IMR-90 (cell line): ENCODE measurements at regions not wholly inside any gene's neighbourhood (a gene's known extent, or its start where the extent isn't known, plus 50 kb on each side); places are given as distances from the start of the nearest gene placed in this dataset.

Experiments
- ATAC-seq: fragments of 200-7000 bp; cut with Tn5 transposase; 2 replicates; pipeline ENCODE4 v1.9.1; 2020; ENCODE audit warnings: low read depth, mild to moderate bottlenecking, moderate library complexity
- BruUV-seq: library from RNA; stranded (reverse); fragments of 400-500 nt; replicated peaks from 2 replicates; lab custom pipeline; 2021; lab: Mats Ljungman, UMichigan
- CTCF ChIA-PET: fragments of 300-600 bp; formaldehyde crosslinking; extraction: SDS; loops from one replicate; lab custom pipeline; 2021; ENCODE audit warnings: antibody characterized with exemption; lab: Yijun Ruan, JAX
- POLR2A ChIA-PET: fragments of 300-600 bp; sonication (Branson Sonifier 250); formaldehyde crosslinking; loops from one replicate; lab custom pipeline; 2022; ENCODE audit warnings: antibody characterized with exemption; ENCODE audit not compliant: unreplicated experiment; lab: Charles Lee
- DNase-seq: peaks from one replicate; pipeline ENCODE4 v3.0.0; 2013
- H2AFZ ChIP-seq: replicated peaks from 2 replicates; pipeline ENCODE3; 2013; ENCODE audit warnings: low read length, mild to moderate bottlenecking; ENCODE audit not compliant: poor library complexity
- H2AK5ac ChIP-seq: 2 replicates; pipeline ENCODE4 v1.6.1; 2013; ENCODE audit warnings: low read depth, low read length, inconsistent platforms
- H2AK9ac ChIP-seq: replicated peaks from 2 replicates; pipeline ENCODE3; 2013; ENCODE audit warnings: mild to moderate bottlenecking, low read depth, low read length, moderate library complexity; ENCODE audit not compliant: poor library complexity
- H2BK120ac ChIP-seq: 2 replicates; pipeline ENCODE4 v1.6.1; 2013; ENCODE audit warnings: low read depth, low read length, inconsistent platforms
- H2BK15ac ChIP-seq: 3 replicates; pipeline ENCODE4 v1.6.1; 2013; ENCODE audit warnings: low read depth, low read length, inconsistent platforms
- H2BK20ac ChIP-seq: 2 replicates; pipeline ENCODE4 v1.6.1; 2013; ENCODE audit warnings: low read depth, mild to moderate bottlenecking, inconsistent platforms, low read length, moderate library complexity
- H2BK5ac ChIP-seq: 2 replicates; pipeline ENCODE4 v1.6.1; 2013; ENCODE audit warnings: mild to moderate bottlenecking, low read depth, low read length, inconsistent platforms; ENCODE audit not compliant: poor library complexity, severe bottlenecking
- H3K14ac ChIP-seq: replicated peaks from 2 replicates; pipeline ENCODE4 v1.6.1; 2013; ENCODE audit warnings: low read depth, low read length, inconsistent platforms
- H3K18ac ChIP-seq: 2 replicates; pipeline ENCODE4 v1.6.1; 2013; ENCODE audit warnings: low read depth, low read length, control low read depth
- H3K23ac ChIP-seq: 2 replicates; pipeline ENCODE4 v1.6.1; 2013; ENCODE audit warnings: low read depth, low read length, inconsistent platforms
- H3K27ac ChIP-seq: 2 replicates; pipeline ENCODE4 v1.5.1; 2013; ENCODE audit warnings: mild to moderate bottlenecking, control low read depth, low read length; ENCODE audit not compliant: insufficient read depth
- H3K27me3 ChIP-seq: 2 replicates; pipeline ENCODE4 v1.6.1; 2013; ENCODE audit warnings: low read length; ENCODE audit not compliant: control insufficient read depth, insufficient read depth
- H3K36me3 ChIP-seq: 2 replicates; pipeline ENCODE4 v1.6.1; 2013; ENCODE audit warnings: low read length, mixed read lengths; ENCODE audit not compliant: control insufficient read depth, insufficient read depth
- H3K4ac ChIP-seq: 2 replicates; pipeline ENCODE4 v1.6.1; 2013; ENCODE audit warnings: low read depth, low read length, inconsistent platforms
- H3K4me1 ChIP-seq: 2 replicates; pipeline ENCODE4 v1.6.1; 2013; ENCODE audit warnings: low read length, mixed read lengths; ENCODE audit not compliant: control insufficient read depth, insufficient read depth
- H3K4me2 ChIP-seq: 2 replicates; pipeline ENCODE4 v1.6.1; 2013; ENCODE audit warnings: low read depth, mild to moderate bottlenecking, control low read depth, low read length, moderate library complexity
- H3K4me3 ChIP-seq: 2 replicates; pipeline ENCODE4 v1.5.1; 2013; ENCODE audit warnings: low read depth, mild to moderate bottlenecking, control low read depth, low read length, moderate library complexity; ENCODE audit not compliant: insufficient read depth
- H3K56ac ChIP-seq: 2 replicates; pipeline ENCODE4 v1.6.1; 2013; ENCODE audit warnings: low read length, inconsistent platforms; ENCODE audit not compliant: insufficient read depth; ENCODE audit errors: extremely low read depth
- H3K79me1 ChIP-seq, 2 experiments: 2 replicates each; pipeline ENCODE4 v1.6.1; 2013; ENCODE audit warnings: low read length in 2 of 2, inconsistent platforms in 1 of 2, low read depth in 1 of 2
- H3K9ac ChIP-seq: 2 replicates; pipeline ENCODE4 v1.6.1; 2013; ENCODE audit warnings: low read depth, low read length, control low read depth
- H3K9me1 ChIP-seq: 2 replicates; pipeline ENCODE4 v1.6.1; 2013; ENCODE audit warnings: low read length, inconsistent platforms; ENCODE audit not compliant: insufficient read depth
- H3K9me3 ChIP-seq: 2 replicates; pipeline ENCODE4 v1.6.1; 2013; ENCODE audit warnings: low read length; ENCODE audit not compliant: control insufficient read depth, insufficient read depth
- H4K20me1 ChIP-seq: 2 replicates; pipeline ENCODE4 v1.6.1; 2013; ENCODE audit warnings: low read length, inconsistent platforms; ENCODE audit not compliant: insufficient read depth
- H4K5ac ChIP-seq: 2 replicates; pipeline ENCODE4 v1.6.1; 2013; ENCODE audit warnings: mild to moderate bottlenecking, low read depth, low read length, control low read depth
- H4K8ac ChIP-seq, 2 experiments: 2 replicates each; pipeline ENCODE4 v1.6.1; 2013; ENCODE audit warnings: low read depth in 2 of 2, low read length in 2 of 2, control low read depth in 1 of 2, inconsistent platforms in 1 of 2
- H4K91ac ChIP-seq: 2 replicates; pipeline ENCODE4 v1.6.1; 2013; ENCODE audit warnings: low read depth, low read length, inconsistent platforms; ENCODE audit not compliant: insufficient read depth
- BHLHE40 ChIP-seq: fragments of 150-350 bp; IDR thresholded peaks from 2 replicates; pipeline ENCODE4 v1.6.1; 2016; ENCODE audit warnings: mild to moderate bottlenecking, low read depth, low read length
- CEBPB ChIP-seq: IDR thresholded peaks from 2 replicates; pipeline ENCODE4 v1.6.1; 2012; ENCODE audit warnings: low read depth, low read length, improper control_type of control experiment
- CHD1 ChIP-seq: IDR thresholded peaks from 2 replicates; pipeline ENCODE4 v1.6.1; 2012; ENCODE audit warnings: low read depth, low read length, improper control_type of control experiment
- FOS ChIP-seq: fragments of 150-350 bp; IDR thresholded peaks from 2 replicates; pipeline ENCODE4 v1.6.1; 2016; ENCODE audit warnings: low read depth, low read length
- MAFK ChIP-seq: IDR thresholded peaks from 2 replicates; pipeline ENCODE4 v1.6.1; 2012; ENCODE audit warnings: low read depth, low read length, improper control_type of control experiment
- MAZ ChIP-seq: IDR thresholded peaks from 2 replicates; pipeline ENCODE4 v1.6.1; 2012; ENCODE audit warnings: low read depth, mild to moderate bottlenecking, low read length, improper control_type of control experiment, moderate library complexity, borderline replicate concordance
- MXI1 ChIP-seq: IDR thresholded peaks from 2 replicates; pipeline ENCODE4 v1.6.1; 2012; ENCODE audit warnings: low read depth, mild to moderate bottlenecking, low read length, moderate library complexity, borderline replicate concordance
- NFE2L2 ChIP-seq: fragments of 150-350 bp; IDR thresholded peaks from 2 replicates; pipeline ENCODE4 v1.6.1; 2016; ENCODE audit warnings: low read depth, mild to moderate bottlenecking, low read length
- POLR2A ChIP-seq: IDR thresholded peaks from 2 replicates; pipeline ENCODE4 v1.6.1; 2012; ENCODE audit warnings: mild to moderate bottlenecking, low read depth, low read length
- RAD21 ChIP-seq: IDR thresholded peaks from 2 replicates; pipeline ENCODE4 v1.6.1; 2012; ENCODE audit warnings: low read length, improper control_type of control experiment
- RCOR1 ChIP-seq: IDR thresholded peaks from 2 replicates; pipeline ENCODE4 v1.6.1; 2012; ENCODE audit warnings: mild to moderate bottlenecking, low read length, improper control_type of control experiment; ENCODE audit not compliant: insufficient replicate concordance
- RFX5 ChIP-seq: IDR thresholded peaks from 2 replicates; pipeline ENCODE4 v1.8.0; 2012; ENCODE audit warnings: low read depth, mild to moderate bottlenecking, low read length, moderate library complexity
- SMC3 ChIP-seq: fragments of 150-350 bp; IDR thresholded peaks from 2 replicates; pipeline ENCODE4 v1.6.1; 2016; ENCODE audit warnings: low read depth, mild to moderate bottlenecking, antibody characterized with exemption, low read length, moderate library complexity
- WGBS, 2 experiments: methylation state at CpG; one replicate each; pipeline versions ENCODE4 v1.1.5 to v1.1.7; 2013; ENCODE audit warnings: missing lambda C conversion rate in 2 of 2; ENCODE audit not compliant: insufficient read length in 1 of 2; ENCODE audit errors: extremely low coverage in 2 of 2; 5-methylcytosine and 5-hydroxymethylcytosine counted together
- dilution Hi-C: fragments of 300-500 bp; cut with HindIII; formaldehyde crosslinking; loops from one replicate; pipeline ENCODE4 v1.14.3; 2018; ENCODE audit warnings: low sequenced_read_pairs; ENCODE audit not compliant: unreplicated experiment
- in situ Hi-C: fragments of 300-500 bp; cut with MboI; formaldehyde crosslinking; loops from 3 replicates; pipeline ENCODE4 v1.14.3; 2019; ENCODE audit warnings: low sequenced_read_pairs, inconsistent platforms, mixed read lengths
- intact Hi-C: fragments of 100-400 bp; cut with micrococcal nuclease; formaldehyde crosslinking; loops from 2 replicates; pipeline ENCODE4 v1.10.0; 2022
- TF ChIP-seq, protein P1 (sequence below): fragments of 150-350 bp; IDR thresholded peaks from 2 replicates; pipeline ENCODE4 v1.6.1; 2017; ENCODE audit warnings: mild to moderate bottlenecking, antibody characterized with exemption, low read length, low read depth
- TF ChIP-seq, protein P2 (sequence below): conservative IDR thresholded peaks from 2 replicates; pipeline ENCODE4 v1.5.1; 2012; ENCODE audit warnings: mild to moderate bottlenecking, low read depth, low read length, improper control_type of control experiment
- TF ChIP-seq, protein P3 (sequence below): fragments of 150-350 bp; IDR thresholded peaks from 2 replicates; pipeline ENCODE4 v1.6.1; 2016; ENCODE audit warnings: low read depth, mild to moderate bottlenecking, low read length, moderate library complexity, borderline replicate concordance

DNA sequence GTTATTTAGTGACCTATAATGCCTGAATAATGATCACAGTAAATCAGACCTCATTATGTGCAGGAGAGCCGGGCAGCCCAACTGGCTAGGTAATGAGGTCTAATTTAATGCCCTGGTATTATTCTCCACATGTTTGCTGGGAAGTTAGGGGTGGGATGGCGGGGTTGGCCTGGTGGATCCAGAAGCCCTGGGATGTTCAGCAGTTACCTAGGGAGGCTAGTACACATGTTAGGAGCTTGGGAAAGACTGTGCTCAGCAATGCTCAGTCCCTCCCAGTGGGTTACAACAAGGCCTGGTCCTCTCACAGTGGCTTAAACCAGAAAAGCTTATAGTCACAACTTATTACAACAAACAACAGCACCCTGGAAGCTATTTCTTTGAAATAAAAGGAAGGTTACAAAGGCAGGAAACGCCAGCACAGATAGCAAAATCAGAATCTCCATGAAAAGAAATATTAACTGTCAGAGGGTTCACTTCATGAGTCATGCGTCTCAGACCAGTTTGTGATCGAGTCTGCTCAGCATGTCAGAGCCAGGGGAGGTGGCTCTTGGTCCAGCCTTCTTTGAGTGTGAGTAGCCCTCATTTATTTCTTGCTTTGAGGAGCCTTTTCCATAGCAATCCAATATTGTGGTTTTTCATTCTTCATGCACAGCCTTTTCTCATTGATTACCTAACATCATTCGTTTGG lies 418.6 kb upstream of the NPVF start:
- POLR2A ChIA-PET: no interaction called here
- Histone ChIP-seq H2AFZ (no peak overlapping the region), H3K9me1 (no peaks in the 10 kb centered on the region), H3K9ac (no peak overlapping the region), H3K23ac (no peak overlapping the region), H2AK9ac (no peak overlapping the region), H3K27ac (no peak overlapping the region), H3K27me3 (no peaks in the 10 kb centered on the region; the same call in 1 of the 2 replicates), H3K56ac (no peak overlapping the region), H4K8ac (no peak overlapping the region), H3K4me2 (no peak overlapping the region), H3K36me3 (no peaks in the 10 kb centered on the region), H3K4me1 (no peaks in the 10 kb centered on the region), H2BK15ac (no peak overlapping the region), H3K4me3 (no peak overlapping the region), H2BK120ac (no peak overlapping the region), H4K91ac (no peak overlapping the region), H3K14ac (no peak overlapping the region), H2BK20ac (no peak overlapping the region), H3K9me3 (no peaks in the 10 kb centered on the region), H3K79me1 (no peaks in the 10 kb centered on the region), H2BK5ac (no peak overlapping the region), H3K18ac (no peak overlapping the region), H4K20me1 (no peaks in the 10 kb centered on the region), H2AK5ac (no peak overlapping the region), H4K5ac (no peak overlapping the region), H3K4ac (no peak overlapping the region)
- no CpG with 5 or more reads among the region's 6 CpGs for WGBS, 2 experiments
- intact Hi-C loops (no loop called here), dilution Hi-C loops (no loop called here), in situ Hi-C loops (no loop called here)
- no peak for DNase-seq
- ATAC-seq: no peak
- no TSS peak for BruUV-seq
- no peak for TF ChIP-seq MAZ
- TF ChIP-seq, protein P1, sequence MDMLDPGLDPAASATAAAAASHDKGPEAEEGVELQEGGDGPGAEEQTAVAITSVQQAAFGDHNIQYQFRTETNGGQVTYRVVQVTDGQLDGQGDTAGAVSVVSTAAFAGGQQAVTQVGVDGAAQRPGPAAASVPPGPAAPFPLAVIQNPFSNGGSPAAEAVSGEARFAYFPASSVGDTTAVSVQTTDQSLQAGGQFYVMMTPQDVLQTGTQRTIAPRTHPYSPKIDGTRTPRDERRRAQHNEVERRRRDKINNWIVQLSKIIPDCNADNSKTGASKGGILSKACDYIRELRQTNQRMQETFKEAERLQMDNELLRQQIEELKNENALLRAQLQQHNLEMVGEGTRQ: no peak
- TF ChIP-seq, protein P2, sequence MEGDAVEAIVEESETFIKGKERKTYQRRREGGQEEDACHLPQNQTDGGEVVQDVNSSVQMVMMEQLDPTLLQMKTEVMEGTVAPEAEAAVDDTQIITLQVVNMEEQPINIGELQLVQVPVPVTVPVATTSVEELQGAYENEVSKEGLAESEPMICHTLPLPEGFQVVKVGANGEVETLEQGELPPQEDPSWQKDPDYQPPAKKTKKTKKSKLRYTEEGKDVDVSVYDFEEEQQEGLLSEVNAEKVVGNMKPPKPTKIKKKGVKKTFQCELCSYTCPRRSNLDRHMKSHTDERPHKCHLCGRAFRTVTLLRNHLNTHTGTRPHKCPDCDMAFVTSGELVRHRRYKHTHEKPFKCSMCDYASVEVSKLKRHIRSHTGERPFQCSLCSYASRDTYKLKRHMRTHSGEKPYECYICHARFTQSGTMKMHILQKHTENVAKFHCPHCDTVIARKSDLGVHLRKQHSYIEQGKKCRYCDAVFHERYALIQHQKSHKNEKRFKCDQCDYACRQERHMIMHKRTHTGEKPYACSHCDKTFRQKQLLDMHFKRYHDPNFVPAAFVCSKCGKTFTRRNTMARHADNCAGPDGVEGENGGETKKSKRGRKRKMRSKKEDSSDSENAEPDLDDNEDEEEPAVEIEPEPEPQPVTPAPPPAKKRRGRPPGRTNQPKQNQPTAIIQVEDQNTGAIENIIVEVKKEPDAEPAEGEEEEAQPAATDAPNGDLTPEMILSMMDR: no peak
- TF ChIP-seq CEBPB: no peak
- no peak for TF ChIP-seq BHLHE40
- no peak for TF ChIP-seq NFE2L2
- TF ChIP-seq POLR2A: no peak
- TF ChIP-seq, protein P3, sequence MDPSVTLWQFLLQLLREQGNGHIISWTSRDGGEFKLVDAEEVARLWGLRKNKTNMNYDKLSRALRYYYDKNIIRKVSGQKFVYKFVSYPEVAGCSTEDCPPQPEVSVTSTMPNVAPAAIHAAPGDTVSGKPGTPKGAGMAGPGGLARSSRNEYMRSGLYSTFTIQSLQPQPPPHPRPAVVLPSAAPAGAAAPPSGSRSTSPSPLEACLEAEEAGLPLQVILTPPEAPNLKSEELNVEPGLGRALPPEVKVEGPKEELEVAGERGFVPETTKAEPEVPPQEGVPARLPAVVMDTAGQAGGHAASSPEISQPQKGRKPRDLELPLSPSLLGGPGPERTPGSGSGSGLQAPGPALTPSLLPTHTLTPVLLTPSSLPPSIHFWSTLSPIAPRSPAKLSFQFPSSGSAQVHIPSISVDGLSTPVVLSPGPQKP: no peak
- TF ChIP-seq RAD21: no peak
- TF ChIP-seq FOS: no peak
- no peak for TF ChIP-seq RCOR1
- no peak for TF ChIP-seq SMC3
- no peak for TF ChIP-seq CHD1
- TF ChIP-seq MXI1: no peak
- TF ChIP-seq MAFK: no peak
- TF ChIP-seq RFX5: no peak
- CTCF ChIA-PET: no interaction called here
